ENCODE measurements at regions not wholly inside any gene's neighbourhood (a gene's known extent, or its start where the extent isn't known, plus 50 kb on each side); places are given as distances from the start of the nearest gene placed in this dataset.
"Not testable (repeated sequence)": the region's sequence is repeated elsewhere in the genome, so short reads cannot be mapped to it uniquely, and the experiment has no call there.

- no peak for DNase-seq (ENCODE audit: low read depth in 3 of 3, low spot score in 1 of 3)
Observed at GRCh38 chr14:71621980-71622605, 310.1 kb upstream of the RGS6 start.

DNA sequence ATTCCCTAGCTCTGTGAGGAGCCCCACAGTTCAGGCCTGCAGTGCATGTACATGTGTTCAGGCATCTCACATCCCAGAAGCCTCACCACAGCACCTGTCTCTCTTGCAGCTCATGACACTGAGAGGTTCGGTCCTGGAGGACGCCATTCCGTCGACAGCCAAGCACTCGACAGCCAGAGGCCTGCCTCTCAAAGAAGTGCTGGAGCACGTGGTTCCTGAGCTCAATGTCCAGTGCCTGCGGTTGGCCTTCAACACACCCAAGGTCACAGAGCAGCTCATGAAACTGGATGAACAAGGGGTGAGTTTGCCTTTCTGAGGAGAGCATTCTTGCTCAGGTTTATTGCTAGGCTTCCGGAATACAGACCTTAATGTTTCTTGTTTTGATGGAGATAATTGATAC, 308.3 kb upstream of the RGS6 start:
- no peak for DNase-seq (ENCODE audit: low read depth in 3 of 3, low spot score in 1 of 3)

GRCh38 chr14:71625175-71625574, 307.1 kb upstream of the RGS6 start:
- no peak for DNase-seq (ENCODE audit: low read depth in 3 of 3, low spot score in 1 of 3)

DNA sequence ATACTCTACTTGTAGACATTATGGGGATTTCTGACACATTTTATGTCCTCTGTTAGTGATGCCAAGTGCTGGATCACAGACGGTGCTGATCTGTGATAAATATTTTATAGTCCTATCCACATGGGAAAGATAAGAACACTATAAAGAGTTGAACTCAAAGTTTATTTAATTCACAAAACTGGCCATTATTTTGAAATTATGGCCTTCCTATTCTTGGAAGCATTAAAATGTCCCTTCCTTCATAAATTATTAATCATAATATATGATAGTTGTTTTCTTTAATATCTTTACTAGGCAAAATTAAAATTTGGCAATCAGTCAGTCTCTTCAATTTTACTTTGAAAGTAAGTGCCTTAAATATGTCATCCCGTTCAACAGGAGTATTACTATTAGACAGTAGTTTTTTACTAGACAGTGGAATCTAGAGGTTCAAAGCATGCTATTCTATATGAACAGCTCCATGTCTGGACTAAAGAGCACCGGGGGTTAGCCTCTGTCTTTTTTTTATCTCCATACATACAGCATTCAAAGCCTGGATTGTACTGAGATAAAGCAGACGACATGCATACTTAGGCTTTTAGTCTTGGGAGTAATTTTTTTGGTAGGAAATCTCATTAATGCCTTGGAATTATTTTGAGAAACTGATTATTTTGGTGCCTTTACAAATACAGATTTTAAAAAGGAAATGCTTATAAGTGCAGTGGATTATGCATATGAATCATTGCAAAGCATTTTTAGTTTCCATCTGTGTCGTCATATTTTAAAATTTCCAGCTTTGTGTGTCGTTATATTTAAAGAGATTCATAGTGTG, 306.1 kb upstream of the RGS6 start:
- DNase-seq (ENCODE audit: low read depth in 3 of 3, low spot score in 1 of 3): no peak

DNA sequence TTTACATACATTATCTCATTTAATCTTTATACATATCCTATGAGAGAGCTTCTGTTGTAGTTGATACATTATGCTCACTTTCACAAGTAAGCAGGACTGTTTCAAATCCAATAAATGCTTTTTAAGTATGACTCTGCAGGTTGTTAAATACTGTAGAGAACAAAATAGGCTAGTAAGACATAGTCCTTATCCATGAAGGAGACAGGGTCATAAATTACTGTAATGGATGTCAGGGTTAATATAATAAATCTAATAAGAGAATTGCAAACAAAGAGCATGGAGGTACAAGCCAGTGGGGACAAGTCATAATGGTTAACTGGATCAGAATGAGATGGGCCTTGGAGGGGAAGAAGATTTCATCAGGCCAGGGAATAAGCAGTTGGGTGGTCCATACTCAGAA, 303.8 kb upstream of the RGS6 start:
- DNase-seq (ENCODE audit: low read depth in 3 of 3, low spot score in 1 of 3): no peak

DNA sequence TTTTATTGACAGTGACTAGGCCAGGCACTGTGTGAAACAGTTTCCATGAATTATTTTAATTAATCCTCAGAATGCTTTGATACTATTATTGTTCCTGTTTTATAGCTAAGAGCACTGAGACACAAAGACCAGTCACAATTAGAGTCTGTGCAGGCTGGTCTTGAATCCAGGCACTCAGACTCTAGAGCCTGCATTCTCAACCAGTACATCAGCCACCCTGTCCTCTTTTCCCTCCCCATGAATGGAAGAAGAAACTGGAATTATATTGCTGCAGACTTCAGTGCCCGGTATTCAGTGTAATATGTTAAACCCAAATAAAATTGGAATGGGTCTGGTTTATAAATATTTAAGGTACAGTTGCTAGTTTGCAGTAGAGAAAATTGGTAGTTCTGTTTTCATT, 303.0 kb upstream of the RGS6 start:
- DNase-seq (ENCODE audit: low read depth in 3 of 3, low spot score in 1 of 3): no peak

GRCh38 chr14:71629765-71630492, 302.3 kb upstream of the RGS6 start:
- no peak for DNase-seq (ENCODE audit: low read depth in 3 of 3, low spot score in 1 of 3)

GRCh38 chr14:71631030-71631429, 301.2 kb upstream of the RGS6 start:
- not testable (repeated sequence) for DNase-seq (ENCODE audit: low read depth in 3 of 3, low spot score in 1 of 3)

DNA sequence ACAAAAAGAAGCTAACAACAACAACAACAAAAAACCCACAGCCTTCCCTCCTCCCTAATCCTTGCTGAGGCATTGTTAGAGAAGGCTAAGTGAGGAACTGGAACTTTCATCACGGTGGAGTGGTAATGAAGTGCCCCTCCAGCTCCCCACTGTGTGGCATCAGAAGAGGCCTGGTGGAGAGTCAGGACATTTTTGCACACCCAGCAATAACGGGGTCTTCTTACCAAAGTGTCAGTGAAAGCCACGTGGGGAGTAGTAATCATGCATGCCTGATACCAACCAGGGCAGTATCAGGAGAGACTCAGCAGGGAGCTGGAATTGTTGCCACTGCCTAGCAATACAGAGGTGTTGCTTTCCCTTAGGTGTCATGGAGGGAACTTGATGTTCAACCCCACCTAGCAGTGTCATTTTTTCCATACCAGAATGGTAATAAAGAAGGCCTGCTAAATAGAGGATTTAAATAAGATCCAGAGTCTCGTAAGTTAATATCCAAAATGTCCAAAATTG, 299.7 kb upstream of the RGS6 start:
- DNase-seq (ENCODE audit: low read depth in 3 of 3, low spot score in 1 of 3): no peak

- no peak for DNase-seq (ENCODE audit: low read depth in 3 of 3, low spot score in 1 of 3)
Observed at GRCh38 chr14:71636076-71636475, 296.2 kb upstream of the RGS6 start.

DNA sequence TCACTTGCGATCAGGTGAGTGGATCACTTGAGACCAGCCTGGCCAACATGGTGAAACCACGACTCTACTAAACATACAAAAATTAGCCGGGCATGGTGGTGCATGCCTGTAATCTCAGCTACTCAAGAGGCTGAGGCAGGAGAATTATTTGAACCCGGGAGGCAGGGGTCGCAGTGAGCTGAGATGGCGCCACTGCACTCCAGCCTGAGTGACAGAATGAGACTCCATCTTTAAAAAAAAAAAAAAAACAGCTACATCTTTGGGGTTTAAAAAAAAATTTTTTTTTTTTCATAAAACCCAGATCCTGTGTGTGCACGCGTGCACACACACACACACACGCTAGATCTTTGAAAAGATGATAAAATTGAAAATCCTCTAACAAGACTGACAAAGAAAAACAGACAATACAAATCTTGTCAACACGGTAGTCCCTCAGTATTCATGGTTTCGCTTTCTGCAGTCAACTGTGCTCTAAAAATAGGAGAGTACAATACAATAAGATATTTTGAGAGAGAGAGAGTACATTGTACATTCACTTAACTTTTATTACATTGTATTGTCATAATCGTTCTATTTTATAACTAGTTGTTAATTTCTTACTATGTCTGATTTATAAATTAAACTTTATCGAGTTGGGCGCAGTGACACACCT, 295.3 kb upstream of the RGS6 start:
- no peak for DNase-seq (ENCODE audit: low read depth in 3 of 3, low spot score in 1 of 3)

- no peak for DNase-seq (ENCODE audit: low read depth in 3 of 3, low spot score in 1 of 3)
Observed at GRCh38 chr14:71638523-71639196, 293.6 kb upstream of the RGS6 start.

DNA sequence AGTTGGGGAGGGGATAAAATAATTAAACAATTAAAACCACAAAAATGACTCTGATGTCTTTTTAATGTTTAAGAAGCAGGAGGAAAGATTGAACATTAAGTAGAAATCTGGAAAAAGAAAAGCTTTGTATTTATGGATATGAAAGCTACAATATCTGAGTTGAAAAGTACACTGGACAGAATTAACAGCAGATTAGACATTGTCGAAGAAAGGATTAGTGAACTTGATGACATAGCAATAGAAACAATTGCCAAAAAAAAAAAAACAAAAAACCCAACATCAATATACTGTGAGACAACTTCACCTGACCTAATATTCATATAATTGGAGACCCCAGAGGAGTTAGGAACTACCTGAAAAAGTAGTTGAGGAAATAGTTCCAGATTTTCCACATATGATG, 289.5 kb upstream of the RGS6 start:
- no peak for DNase-seq (ENCODE audit: low read depth in 3 of 3, low spot score in 1 of 3)

- DNase-seq (ENCODE audit: low read depth in 3 of 3, low spot score in 1 of 3): no peak
Observed at GRCh38 chr14:71645656-71646055, 286.6 kb upstream of the RGS6 start.

DNA sequence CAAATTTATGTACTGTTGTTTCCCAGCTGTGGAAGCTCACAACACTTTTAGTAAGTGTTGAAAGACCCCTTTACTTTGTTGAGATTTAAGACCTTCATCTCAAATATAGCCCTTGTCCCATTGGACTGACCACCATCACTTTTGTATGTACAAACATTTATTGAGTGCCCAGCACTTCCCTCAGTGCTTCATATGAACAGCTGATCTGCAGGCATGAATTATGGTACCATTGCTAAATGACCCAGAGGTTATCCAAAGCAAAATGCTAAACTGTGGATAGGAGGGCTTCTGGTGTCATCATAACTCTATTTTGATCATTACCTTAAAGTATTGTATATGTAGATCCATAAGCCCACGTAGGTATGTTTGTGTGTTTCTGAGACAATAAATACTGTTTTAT, 285.7 kb upstream of the RGS6 start:
- DNase-seq (ENCODE audit: low read depth in 3 of 3, low spot score in 1 of 3): no peak

- DNase-seq (ENCODE audit: low read depth in 3 of 3, low spot score in 1 of 3): no peak
Observed at GRCh38 chr14:71647086-71647784, 285.0 kb upstream of the RGS6 start.

DNA sequence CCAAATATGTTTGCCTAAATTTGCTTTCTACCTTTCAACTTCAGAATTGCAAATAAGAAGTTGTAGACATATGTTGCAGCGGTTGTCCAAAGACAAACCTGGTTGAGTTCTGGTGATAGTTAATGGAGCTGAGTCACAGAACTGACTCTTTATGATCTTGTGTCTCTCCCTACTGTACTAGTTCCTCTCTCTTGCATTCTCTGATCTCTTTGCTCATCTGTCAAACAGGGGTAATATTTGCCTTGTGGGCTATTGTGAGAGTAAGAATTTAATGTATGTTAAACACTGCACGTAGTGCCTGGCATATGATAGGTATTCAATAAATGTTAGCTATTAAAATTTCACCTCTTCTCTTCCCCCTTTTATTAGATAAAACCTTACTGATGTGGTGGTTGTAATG, 283.5 kb upstream of the RGS6 start:
- no peak for DNase-seq (ENCODE audit: low read depth in 3 of 3, low spot score in 1 of 3)

DNA sequence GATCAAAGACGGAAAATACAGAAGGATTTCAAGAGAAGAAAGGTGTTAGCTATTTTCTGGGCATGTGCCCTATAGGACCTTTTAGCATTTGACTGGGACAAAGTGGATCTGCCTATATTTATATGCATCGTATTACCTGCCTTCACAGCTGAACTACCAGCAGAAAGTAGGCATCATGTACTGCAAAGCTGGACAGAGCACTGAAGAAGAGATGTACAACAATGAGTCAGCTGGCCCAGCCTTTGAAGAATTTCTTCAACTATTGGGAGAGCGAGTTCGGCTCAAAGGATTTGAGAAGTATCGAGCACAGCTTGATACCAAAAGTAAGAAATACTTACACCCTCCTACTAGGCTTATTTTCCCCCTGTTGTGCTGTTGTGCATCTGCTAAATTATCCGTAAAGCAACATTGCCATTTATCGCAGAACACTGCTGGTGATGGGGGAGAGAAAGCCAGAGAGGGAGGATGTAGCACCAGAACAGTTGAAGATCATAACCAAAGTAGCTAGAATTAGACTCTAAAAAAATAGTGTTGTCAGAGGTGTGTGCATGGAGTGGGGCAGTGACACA, 282.0 kb upstream of the RGS6 start:
- no peak for DNase-seq (ENCODE audit: low read depth in 3 of 3, low spot score in 1 of 3)

DNA sequence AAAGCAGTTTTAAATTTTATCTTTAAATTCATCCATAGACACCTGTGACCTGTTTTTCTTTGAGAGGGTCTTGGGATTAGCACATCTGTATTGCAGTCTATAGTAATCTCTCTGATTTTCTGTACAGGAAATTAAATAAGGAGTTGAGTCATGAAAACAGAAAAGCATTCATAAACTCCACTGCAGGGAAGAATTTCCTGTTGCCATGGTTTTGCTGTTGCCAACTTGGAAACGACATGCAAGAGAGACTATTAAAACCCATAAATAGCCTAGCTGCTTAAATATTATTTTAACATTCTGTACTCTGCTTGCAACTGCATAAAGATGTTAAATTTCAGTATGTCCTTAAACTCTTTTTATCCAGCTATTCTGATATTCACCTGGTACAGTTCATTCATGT, 281.0 kb upstream of the RGS6 start:
- no peak for DNase-seq (ENCODE audit: low read depth in 3 of 3, low spot score in 1 of 3)

GRCh38 chr14:71652368-71652767, 279.9 kb upstream of the RGS6 start:
- no peak for DNase-seq (ENCODE audit: low read depth in 3 of 3, low spot score in 1 of 3)
